ENCODE measurements at regions not wholly inside any gene's neighbourhood (a gene's known extent, or its start where the extent isn't known, plus 50 kb on each side); places are given as distances from the start of the nearest gene placed in this dataset.

DNA sequence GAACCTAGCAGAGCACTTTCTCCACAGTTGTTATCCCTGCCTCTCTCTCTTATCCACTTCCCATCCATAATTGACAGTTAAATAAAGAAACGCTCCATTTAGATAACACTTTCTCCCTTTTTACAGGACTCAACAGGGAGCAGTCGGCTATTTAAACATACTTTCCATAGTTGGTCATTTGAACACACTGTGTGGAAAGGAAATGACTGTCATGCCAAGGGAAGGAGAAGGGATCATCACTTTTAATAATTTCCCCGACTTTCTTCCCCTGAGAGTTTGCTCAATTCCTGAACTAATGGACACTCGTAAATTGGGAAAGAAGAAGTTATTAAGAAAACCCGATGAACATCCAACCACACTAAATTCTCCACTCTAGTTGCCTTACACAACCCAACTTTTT lies 400.8 kb upstream of the PTGER4 start:
- Histone ChIP-seq H3K4me2 (ENCODE audit: insufficient read depth, insufficient read length, low read length) (no peak overlapping the region), H3K4ac (ENCODE audit: low read depth, low read length) (no peak overlapping the region), H3K14ac (ENCODE audit: insufficient read depth, low read length) (no peak overlapping the region), H3K27ac (ENCODE audit: insufficient read length, low read depth, low read length) (no peak overlapping the region), H2BK120ac (ENCODE audit: low read depth, low read length, poor library complexity, severe bottlenecking) (no peak overlapping the region), H4K5ac (ENCODE audit: insufficient read length, low read depth, low read length) (no peak overlapping the region), H3K4me1 (ENCODE audit: insufficient read depth, low read length) (no peaks in the 10 kb centered on the region), H2BK20ac (ENCODE audit: low read depth, low read length, poor library complexity, severe bottlenecking) (no peak overlapping the region), H3K56ac (ENCODE audit: insufficient read length, low read depth, low read length) (no peak overlapping the region), H2AK5ac (ENCODE audit: insufficient read length, low read length) (no peak overlapping the region), H3K18ac (ENCODE audit: insufficient read length, low read depth, low read length) (no peak overlapping the region), H2AFZ (ENCODE audit: low read length) (no peak overlapping the region), H3K27me3 (ENCODE audit: insufficient read depth, low read length) (no peaks in the 10 kb centered on the region), H4K8ac (replicated peaks; ENCODE audit: insufficient read length, low read depth, low read length) (no peak overlapping the region), H2BK5ac (ENCODE audit: insufficient read length, low read length) (no peak overlapping the region), H3T11ph (ENCODE audit: low read length) (no peak overlapping the region), H2BK12ac (ENCODE audit: insufficient read length, low read depth, low read length) (no peak overlapping the region), H3K9me3 (ENCODE audit: control insufficient read depth, low read depth, low read length) (no peaks in the 10 kb centered on the region), H3K79me2 (ENCODE audit: insufficient read depth, low read length) (no peaks in the 10 kb centered on the region), H3K9ac (ENCODE audit: extremely low read depth, insufficient read length, low read length) (no peak overlapping the region), H4K20me1 (ENCODE audit: control insufficient read depth, insufficient read depth, insufficient read length) (no peaks in the 10 kb centered on the region), H3K79me1 (ENCODE audit: insufficient read depth, low read depth, low read length, poor library complexity, severe bottlenecking) (no peaks in the 10 kb centered on the region), H3K23ac (ENCODE audit: insufficient read length, low read depth, low read length) (no peak overlapping the region), H3K23me2 (ENCODE audit: insufficient read length, low read depth, low read length, poor library complexity, severe bottlenecking) (no peaks in the 10 kb centered on the region), H4K91ac (ENCODE audit: insufficient read length, low read depth, low read length) (no peak overlapping the region), H2BK15ac (ENCODE audit: low read depth, low read length) (no peak overlapping the region)
- no CpG with 5 or more reads among the region's 5 CpGs for WGBS (ENCODE audit: extremely low coverage, insufficient read length, low lambda C conversion rate)
- Mint-ChIP-seq H3K4me1 (no peaks in the 10 kb centered on the region), H3K4me3 (no peak overlapping the region), H3K9me3 (no peaks in the 10 kb centered on the region), H3K36me3 (ENCODE audit: insufficient read depth in 1 of 3, low read depth in 3 of 3) (no peaks in the 10 kb centered on the region), H3K27ac (no peak overlapping the region), H3K27me3 (ENCODE audit: low read depth) (no peaks in the 10 kb centered on the region)
- TF ChIP-seq CTCF (conservative IDR thresholded peaks at IDR 0.05), result no peak
- DNase-seq, result no peak

Measured in H9 (cell line).